ENCODE measurements at regions not wholly inside any gene's neighbourhood (a gene's known extent, or its start where the extent isn't known, plus 50 kb on each side); places are given as distances from the start of the nearest gene placed in this dataset.

DNA sequence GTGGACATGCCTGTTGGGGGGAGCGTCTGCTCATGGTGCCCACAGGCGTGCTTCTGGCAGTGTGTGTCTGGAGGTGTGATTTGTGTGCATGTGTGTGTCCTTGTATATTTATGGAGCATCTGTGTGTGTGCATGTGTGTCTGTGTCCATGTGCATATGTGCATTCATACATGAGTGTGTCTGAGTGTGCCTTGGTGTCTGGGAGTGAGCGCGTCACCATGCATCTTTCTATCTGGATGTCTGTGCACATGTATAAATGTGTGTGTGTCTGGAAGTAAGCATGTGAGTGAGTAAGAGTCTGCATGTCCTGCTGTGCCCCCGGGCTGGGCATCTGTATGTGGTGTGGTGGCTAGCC is 58.1 kb upstream of the PRR23E start:
- H3K27me3 ChIP-seq (ENCODE audit: insufficient read depth, poor library complexity, severe bottlenecking) = peaks cover 13% of the 10 kb centered on the region
- no peak overlapping the region for H3K27ac ChIP-seq (replicated peaks)
- TF ChIP-seq, protein P1, sequence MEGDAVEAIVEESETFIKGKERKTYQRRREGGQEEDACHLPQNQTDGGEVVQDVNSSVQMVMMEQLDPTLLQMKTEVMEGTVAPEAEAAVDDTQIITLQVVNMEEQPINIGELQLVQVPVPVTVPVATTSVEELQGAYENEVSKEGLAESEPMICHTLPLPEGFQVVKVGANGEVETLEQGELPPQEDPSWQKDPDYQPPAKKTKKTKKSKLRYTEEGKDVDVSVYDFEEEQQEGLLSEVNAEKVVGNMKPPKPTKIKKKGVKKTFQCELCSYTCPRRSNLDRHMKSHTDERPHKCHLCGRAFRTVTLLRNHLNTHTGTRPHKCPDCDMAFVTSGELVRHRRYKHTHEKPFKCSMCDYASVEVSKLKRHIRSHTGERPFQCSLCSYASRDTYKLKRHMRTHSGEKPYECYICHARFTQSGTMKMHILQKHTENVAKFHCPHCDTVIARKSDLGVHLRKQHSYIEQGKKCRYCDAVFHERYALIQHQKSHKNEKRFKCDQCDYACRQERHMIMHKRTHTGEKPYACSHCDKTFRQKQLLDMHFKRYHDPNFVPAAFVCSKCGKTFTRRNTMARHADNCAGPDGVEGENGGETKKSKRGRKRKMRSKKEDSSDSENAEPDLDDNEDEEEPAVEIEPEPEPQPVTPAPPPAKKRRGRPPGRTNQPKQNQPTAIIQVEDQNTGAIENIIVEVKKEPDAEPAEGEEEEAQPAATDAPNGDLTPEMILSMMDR (IDR thresholded peaks at IDR 0.05; ENCODE audit: insufficient read depth, low read length) = no peak
- no peak for TF ChIP-seq GABPA (IDR thresholded peaks at IDR 0.05; ENCODE audit: low read depth)
- TF ChIP-seq, protein P2, sequence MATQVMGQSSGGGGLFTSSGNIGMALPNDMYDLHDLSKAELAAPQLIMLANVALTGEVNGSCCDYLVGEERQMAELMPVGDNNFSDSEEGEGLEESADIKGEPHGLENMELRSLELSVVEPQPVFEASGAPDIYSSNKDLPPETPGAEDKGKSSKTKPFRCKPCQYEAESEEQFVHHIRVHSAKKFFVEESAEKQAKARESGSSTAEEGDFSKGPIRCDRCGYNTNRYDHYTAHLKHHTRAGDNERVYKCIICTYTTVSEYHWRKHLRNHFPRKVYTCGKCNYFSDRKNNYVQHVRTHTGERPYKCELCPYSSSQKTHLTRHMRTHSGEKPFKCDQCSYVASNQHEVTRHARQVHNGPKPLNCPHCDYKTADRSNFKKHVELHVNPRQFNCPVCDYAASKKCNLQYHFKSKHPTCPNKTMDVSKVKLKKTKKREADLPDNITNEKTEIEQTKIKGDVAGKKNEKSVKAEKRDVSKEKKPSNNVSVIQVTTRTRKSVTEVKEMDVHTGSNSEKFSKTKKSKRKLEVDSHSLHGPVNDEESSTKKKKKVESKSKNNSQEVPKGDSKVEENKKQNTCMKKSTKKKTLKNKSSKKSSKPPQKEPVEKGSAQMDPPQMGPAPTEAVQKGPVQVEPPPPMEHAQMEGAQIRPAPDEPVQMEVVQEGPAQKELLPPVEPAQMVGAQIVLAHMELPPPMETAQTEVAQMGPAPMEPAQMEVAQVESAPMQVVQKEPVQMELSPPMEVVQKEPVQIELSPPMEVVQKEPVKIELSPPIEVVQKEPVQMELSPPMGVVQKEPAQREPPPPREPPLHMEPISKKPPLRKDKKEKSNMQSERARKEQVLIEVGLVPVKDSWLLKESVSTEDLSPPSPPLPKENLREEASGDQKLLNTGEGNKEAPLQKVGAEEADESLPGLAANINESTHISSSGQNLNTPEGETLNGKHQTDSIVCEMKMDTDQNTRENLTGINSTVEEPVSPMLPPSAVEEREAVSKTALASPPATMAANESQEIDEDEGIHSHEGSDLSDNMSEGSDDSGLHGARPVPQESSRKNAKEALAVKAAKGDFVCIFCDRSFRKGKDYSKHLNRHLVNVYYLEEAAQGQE (IDR thresholded peaks at IDR 0.05; ENCODE audit: insufficient replicate concordance, low read depth) = no peak
- TF ChIP-seq POLR2AphosphoS5 (IDR thresholded peaks at IDR 0.05; ENCODE audit: low read depth) = no peak
- no peak for TF ChIP-seq SPI1 (IDR thresholded peaks at IDR 0.05; ENCODE audit: borderline replicate concordance, low read depth)
- H3K4me3 ChIP-seq (replicated peaks; ENCODE audit: insufficient read depth, low read length) = no peak overlapping the region
- DNase-seq (ENCODE audit: low read depth in 1 of 2, low spot score in 1 of 2) = no peak

DNA sequence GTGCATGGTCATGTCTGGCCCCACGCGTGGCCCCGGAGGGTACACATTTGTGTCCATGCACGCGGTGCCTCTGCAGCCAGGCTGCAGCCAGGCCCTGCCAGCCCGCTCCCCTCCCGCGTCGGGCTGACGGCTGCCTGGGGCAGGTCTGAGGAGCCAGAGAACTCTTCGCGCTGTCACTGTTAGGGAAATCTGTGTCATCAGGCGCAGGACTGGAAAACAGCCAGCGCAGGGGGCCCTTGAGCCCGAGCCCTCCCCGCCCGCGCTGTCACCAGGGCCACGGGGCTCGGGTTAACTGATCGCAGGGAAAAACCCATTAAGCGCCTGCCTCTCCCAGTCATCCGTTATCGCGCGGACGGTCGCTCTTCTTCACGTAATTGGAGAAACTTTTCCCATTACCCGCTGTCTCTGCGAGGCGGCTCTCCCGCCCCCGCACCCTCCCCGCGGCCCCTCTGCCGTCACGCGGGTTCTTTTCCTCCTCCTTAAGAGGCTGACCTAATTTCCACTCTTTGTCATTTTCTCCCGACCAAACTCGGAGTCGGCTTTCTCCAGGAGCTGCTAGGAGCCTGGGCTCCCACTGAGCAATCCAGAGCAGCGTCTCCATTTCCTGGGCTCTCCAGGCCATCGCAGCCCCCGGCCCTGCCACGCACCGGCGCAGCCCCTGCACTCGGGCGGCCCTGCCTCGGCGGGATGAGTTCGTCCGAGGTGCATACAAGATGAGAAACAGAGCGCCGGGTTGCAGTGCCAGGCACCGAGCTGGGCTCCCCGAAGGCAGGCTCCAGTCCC is 57.5 kb upstream of the PRR23E start:
- Histone ChIP-seq H3K4me3 (replicated peaks; ENCODE audit: insufficient read depth, low read length) (no peak overlapping the region), H3K27me3 (ENCODE audit: insufficient read depth, poor library complexity, severe bottlenecking) (peaks cover 13% of the 10 kb centered on the region), H3K27ac (replicated peaks) (no peak overlapping the region)
- DNase-seq (ENCODE audit: low read depth in 1 of 2, low spot score in 1 of 2) = no peak
- TF ChIP-seq POLR2AphosphoS5 (IDR thresholded peaks at IDR 0.05; ENCODE audit: low read depth) = no peak
- TF ChIP-seq, protein P2 (IDR thresholded peaks at IDR 0.05; ENCODE audit: insufficient replicate concordance, low read depth) = no peak
- TF ChIP-seq, protein P1 (IDR thresholded peaks at IDR 0.05; ENCODE audit: insufficient read depth, low read length) = no peak
- TF ChIP-seq SPI1 (IDR thresholded peaks at IDR 0.05; ENCODE audit: borderline replicate concordance, low read depth) = no peak
- TF ChIP-seq GABPA (IDR thresholded peaks at IDR 0.05; ENCODE audit: low read depth) = no peak

DNA sequence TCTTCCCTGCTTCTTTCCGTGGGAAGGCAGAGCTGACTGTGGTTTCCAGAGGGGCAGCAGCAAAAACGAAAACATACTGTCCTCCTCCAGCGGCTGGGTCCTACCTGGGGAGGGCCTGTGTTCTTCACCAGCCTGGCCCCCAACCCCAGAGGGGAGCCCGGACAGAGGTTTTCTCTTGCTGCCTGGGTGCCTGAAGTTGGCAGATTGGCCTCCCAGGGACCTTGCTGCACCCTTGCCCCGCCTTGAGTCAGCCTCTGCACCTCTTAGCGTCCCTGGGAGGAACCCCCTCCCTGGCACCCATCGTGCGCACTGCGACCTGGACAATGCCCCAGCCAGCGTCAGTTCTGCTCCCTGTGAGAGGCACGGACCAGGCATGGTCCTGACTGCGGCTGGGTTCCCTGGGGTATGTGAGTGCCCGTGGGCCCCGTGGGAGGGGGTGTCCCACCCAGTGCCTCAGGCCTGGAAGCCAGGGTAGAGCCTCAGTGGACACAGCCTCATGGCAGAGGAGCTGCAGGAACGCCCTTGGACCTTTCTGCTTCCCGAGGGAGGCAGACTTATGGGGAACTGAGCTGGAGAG is 56.8 kb upstream of the PRR23E start:
- DNase-seq (ENCODE audit: low read depth in 1 of 2, low spot score in 1 of 2) = no peak
- H3K27me3 ChIP-seq (ENCODE audit: insufficient read depth, poor library complexity, severe bottlenecking) = peaks cover 13% of the 10 kb centered on the region
- TF ChIP-seq, protein P2 (IDR thresholded peaks at IDR 0.05; ENCODE audit: insufficient replicate concordance, low read depth) = no peak
- no peak overlapping the region for H3K4me3 ChIP-seq (replicated peaks; ENCODE audit: insufficient read depth, low read length)
- no peak overlapping the region for H3K27ac ChIP-seq (replicated peaks)
